ENCODE measurements at regions not wholly inside any gene's neighbourhood (a gene's known extent, or its start where the extent isn't known, plus 50 kb on each side); places are given as distances from the start of the nearest gene placed in this dataset.
A peak's percentile ranks its signal among the peaks of the same experiment; 100 is the strongest.
"Not testable (repeated sequence)": the region's sequence is repeated elsewhere in the genome, so short reads cannot be mapped to it uniquely, and the experiment has no call there.

DNA sequence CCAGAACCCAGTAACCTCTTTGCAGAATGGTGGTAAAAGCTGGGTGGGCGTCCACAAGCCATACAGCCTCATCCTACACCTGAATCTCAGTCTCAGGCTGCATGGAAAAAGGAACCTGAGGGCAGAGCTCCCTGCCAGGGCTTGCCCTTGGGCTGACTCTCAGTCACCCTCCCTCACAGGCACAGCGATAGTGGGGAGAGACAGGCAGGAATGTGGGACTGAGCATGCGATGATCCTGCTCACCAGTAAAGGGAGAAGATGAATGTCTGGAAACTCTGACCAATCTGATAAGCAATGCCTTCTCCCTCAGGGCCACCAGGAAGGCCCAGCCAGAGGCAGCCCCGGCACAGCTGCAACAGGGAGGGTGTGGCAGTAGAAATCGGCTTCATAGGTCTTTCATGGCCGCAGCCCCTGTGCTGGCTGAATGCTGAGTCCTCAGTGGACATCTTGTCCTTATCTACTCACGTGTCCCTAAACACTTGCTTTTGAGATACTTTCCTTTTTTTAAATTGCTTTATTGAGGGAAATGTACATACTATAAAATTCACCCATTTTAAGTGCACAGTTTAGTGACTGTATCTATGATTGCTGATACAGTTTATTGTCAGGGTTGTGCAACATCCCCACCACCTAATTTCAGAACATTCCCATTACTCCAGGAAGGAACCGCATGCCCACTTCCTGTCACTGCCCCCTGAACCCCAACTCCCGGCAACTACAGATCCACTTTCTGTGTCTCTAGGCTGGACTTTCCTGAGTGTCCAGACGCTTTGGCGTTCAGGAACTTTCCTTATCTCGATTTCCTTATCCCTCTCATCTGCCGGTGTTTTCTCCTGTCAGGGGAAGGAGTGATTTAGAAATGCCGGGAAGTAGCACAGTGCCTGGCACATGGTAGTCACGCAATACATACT, 258.1 kb downstream of the PCNX1 start:
- no peak for DNase-seq (ENCODE audit: low read depth)

DNA sequence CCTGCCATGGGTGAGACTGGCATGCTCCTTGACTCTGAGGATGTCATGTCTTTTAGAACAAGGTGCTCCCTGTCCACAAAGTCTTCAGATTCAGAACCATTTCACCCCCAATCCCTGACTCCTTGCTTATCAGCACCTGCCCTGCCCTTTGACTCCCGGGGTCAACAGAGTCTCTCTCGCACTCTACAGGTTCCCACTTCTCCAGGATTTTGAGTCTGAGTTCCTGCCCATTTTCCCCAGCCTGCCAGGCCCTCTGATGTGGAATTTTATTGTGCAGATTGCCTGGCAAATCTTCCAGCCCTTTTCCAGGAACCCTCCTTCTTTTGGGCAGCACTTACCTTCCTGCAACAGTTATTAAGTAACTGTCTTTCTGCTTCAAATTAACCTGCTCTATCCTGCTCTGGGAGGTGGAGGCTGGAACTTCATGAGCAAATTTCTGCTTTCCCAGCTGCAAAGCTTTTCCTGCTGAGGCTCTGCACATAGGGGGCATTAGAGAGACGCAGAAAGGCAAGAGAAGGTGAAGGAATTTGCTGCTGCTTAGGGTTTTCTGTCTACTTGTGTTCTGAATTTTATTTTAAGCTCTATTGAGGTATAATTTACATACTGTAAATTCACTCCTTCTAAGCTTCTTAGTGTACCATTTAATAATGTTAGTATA, 259.1 kb downstream of the PCNX1 start:
- DNase-seq (ENCODE audit: low read depth) = peak; percentile 60

DNA sequence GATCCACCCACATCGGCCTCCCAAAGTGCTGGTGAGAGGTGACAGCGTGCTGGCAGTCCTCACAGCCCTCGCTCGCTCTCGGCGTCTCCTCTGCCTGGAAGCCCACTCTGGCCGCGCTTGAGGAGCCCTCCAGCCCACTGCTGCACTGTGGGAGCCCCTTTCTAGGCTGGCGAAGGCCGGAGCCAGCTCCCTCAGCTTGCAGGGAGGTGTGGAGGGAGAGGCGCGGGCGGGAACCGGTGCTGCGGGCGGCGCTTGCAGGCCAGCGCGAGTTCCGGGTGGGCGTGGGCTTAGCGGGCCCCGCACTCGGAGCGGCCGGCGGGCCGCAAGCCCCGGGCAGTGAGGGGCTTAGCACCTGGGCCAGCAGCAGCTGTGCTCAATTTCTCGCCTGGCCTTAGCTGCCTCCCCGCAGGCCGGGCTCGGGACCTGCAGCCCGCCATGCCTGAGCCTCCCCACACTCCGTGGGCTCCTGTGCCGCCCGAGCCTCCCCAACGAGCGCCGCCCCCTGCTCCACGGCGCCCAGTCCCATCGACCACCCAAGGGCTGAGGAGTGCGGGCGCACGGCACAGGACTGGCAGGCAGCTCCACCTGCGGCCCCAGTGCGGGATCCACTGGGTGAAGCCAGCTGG, 260.2 kb downstream of the PCNX1 start:
- DNase-seq (ENCODE audit: low read depth) = not testable (repeated sequence)

DNA sequence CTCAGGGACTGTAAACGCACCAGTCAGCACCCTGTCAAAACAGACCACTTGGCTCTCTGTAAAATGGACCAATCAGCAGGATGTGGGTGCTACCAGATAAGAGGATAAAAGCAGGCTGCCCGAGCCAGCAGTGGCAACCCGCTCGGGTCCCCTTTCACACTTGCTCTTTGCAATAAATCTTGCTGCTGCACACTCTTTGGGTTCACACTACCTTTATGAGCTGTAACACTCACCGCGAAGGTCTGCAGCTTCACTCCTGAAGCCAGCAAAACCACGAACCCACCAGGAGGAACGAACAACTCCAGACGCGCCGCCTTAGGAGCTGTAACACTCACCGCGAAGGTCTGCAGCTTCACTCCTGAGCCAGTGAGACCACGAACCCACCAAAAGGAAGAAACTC, 260.9 kb downstream of the PCNX1 start:
- not testable (repeated sequence) for DNase-seq (ENCODE audit: low read depth)

DNA sequence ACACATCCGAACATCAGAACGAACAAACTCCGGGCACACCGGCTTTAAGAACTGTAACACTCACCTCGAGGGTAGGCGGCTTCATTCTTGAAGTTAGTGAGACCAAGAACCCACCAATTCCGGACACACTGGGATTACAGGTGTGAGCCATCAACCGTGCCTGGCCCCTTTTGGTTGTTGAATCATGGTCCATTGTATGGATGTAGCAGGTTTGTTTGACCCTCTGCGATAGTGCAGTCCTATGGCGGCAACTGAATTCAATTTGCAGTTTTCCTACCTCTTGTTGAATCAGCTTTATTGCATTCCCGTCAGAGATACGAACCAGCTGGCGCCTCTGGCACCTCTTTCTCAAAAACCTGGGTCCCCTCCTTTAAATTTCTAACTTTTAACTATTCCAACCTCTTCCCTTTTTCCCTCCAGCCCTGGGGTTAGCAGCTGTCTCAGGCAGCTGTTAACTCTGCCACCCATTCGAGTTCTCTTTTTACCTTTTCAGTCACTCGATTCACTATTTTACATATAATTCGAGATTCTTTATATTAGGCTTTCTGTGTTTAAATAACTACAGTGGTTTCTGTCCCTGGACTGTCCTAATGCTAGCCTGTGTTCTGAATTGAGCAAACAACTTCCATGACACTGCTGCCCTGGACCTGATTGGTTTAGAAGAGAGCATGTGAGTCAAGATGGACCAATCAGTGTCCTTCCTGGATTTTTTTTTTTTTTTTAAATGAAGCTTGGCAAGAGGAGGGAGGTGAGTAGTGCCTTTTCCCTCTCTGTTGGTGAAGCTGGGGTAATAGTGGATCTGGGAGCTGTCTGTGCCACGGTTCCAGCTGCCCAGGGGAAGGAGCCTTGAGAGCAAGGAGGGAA, 261.5 kb downstream of the PCNX1 start:
- no peak for DNase-seq (ENCODE audit: low read depth)

DNA sequence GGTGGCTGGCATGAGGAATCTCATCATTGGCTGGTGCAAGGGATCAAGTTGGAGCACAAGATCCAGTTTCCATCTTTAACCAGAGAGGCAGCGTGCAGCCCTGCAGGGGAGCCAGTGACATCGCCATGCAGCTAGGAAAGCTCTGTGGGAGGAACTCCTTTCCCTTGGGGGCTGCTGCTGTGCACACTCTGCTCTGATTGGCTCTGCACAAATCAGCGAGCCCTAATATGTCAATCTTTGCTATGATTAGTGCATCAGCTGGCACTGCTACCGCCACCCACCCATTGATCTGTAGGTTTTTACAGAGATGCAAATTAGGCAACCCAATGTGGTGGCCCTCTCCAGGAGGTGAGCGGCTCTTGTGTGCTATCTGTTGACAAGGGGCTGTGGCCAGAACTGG, 262.6 kb downstream of the PCNX1 start:
- DNase-seq (ENCODE audit: low read depth) = no peak

DNA sequence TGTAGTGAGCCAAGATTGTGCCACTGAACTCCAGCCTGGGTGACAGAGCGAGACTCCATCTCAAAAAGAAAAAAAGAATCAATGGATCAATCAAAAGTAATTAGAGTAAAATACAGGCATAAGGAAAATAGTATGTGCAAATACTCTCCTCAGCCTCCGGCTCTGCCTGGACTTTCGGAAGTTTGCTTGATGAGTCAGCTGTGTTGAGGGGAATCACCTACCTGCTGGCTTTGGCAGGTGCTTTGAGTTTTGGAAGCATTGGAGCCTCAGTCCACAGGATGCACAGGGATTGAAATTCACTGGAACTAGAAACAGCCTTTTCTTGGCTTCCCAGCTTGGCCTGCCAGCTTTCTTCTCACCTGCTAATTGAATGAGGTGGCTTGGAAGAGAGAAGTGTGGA, 268.2 kb downstream of the PCNX1 start:
- DNase-seq (ENCODE audit: low read depth) = no peak

DNA sequence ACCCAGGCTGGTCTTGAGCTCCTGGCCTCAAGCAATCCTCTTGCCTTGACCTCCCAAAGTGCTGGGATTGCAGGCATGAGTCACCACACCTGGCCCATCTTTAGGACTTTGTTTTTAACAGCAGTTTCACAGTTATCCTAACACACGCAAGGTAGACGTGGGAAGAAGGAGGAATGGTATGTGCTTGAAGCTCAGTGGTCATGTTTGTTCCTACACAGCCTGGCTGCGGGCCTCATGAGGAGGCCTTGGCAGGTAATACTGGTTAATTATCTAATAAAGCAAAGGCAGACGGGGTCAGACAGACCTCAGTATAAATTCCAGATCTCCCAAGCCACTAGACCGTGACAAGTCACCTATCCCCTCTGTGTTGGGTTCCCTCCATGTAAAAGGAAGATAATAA, 271.8 kb downstream of the PCNX1 start:
- no peak for DNase-seq (ENCODE audit: low read depth)

DNA sequence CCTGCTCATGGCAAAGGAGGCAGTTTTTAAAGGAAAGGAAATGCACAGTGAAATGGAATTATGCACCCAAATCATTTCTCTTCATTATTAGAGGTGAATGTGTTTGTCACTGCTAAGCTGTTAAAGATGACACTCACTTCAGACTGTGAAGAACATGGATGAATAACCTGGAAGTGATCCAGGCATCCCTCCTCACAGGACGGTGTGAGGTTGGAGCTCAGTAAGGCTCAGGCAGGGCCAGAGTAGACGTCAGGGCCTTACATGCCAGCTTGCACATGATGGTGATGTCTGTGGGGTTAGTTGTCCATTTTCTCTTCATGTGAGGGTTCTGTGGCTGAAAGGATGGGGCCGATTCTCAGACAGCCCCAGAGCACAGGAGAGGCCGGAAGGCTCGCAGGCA, 273.1 kb downstream of the PCNX1 start:
- DNase-seq (ENCODE audit: low read depth) = no peak

DNA sequence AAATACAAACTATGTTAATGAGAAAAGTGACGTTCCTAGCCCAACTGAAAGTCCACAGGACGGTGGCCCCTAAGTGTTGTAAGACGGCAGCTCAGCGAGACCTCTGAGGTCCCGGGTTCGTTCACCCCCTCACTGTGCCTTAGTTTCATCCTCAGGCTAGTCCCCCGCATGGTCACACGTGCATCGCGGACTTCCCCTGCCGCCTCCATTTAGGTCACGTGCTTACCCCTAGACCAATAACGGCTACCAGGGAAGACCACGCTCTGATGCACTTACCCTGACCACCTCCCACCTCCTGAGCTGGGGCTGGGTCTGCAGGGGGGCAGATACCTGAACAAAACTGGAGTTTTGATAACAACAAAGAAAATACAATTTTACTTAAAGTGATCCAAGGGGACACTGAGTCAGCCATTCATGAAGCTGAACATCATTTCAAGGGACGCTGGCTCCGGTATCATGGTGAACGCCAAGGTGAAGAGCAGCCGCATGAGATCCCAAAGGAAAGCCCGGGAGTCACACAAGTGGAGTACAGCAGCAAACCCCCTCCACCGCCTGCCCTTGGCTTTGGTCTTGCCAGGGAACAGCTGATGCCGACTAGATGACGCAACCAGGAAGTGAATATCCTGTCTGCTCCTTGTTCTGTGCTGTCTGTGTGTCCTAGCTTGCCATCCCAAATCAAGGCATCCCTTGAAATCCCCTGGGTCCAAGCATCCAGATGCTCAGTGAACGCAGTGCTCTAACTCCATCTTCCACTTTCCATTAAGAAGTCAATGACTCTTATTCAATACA, 274.1 kb downstream of the PCNX1 start:
- no peak for DNase-seq (ENCODE audit: low read depth)

DNA sequence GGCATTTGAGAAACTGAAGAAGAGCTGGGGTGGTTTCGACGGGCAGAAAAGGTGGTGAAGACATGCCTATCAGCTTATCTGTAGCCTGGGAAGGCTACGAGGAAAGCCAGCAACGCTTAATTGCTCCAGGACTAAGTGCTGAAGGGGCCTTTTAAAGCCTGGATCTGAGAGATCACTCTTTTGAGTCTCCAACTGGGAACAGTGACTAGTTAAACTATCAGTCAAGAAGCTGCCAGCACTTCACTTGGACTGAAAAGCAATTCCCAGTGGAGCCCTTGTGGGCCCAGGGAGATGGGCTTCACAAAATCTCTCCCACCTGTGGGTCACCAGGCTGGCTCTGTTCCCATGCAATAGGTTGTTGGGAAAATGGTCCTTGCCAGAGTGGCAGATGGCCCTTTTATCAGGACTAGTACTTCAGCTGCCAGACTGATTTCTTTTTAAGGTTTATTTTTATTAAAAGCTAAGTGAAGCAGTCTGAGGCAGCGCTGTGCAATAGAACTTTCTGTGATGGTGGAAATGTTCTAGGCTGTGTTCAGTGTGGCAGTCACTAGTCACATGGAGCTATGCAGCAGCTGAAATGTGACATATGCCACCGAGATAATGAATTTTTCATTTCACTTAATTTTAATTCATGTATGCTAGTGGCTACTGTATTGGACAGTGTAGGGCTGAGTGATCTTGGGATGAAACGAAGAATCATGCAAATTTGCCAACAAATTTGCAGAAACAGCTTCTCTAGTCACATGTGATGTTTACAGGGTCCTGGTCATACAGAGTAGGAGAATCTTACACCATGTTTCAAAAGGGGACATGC, 276.8 kb downstream of the PCNX1 start:
- DNase-seq (ENCODE audit: low read depth) = no peak

DNA sequence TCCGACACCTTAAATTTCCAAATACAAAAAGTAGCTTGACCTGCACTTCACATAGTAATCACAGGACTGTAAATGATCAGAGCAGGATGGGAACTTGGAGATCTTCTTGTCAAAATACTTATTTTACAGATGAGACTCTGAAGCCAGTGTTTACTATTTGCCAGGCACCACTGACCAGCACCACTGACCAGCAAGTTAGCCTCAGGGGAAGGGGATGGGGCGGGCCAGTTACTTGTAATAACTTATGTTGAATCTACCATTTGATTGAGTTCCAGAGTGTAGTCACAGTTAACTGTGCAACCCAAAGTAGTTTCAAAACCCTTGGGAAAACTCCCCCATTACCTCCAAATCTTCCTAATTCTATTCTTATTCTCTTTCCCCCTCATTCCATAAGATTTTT, 278.4 kb downstream of the PCNX1 start:
- no peak for DNase-seq (ENCODE audit: low read depth)

DNA sequence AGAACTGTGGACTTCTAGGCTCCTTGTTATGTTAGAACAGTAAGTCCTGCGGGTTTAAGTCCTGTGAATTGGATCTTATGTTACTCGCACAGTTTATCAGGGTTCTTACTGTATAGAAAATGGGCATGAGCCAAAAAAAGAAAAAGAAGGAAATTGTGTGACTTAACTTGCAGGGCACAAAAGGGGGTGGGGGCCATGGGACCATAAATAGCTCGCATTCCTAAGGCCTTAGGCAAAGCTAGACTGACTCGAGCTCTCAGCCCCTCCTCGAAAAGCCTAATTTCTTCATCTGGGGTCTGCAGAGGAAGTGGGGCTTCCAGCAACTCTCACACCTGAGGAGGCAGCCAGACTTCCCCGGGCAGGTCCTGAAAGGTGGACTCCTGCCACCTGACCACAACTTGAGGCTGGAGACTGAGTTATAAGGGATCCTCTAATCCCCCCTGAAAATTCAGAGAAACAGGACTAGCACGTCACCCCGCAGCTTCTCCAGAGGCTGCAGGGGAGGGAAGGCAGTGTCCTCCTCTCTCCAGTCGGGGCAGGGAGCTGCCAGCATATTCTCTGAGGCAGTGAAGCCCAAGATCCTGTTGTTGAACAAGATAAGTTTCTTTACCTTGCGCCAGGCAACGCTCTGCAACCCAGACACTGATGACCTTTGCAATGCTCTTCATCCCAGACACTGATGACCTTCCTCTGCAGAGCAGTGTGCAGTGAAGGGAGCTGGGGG, 280.5 kb downstream of the PCNX1 start:
- DNase-seq (ENCODE audit: low read depth) = no peak

DNA sequence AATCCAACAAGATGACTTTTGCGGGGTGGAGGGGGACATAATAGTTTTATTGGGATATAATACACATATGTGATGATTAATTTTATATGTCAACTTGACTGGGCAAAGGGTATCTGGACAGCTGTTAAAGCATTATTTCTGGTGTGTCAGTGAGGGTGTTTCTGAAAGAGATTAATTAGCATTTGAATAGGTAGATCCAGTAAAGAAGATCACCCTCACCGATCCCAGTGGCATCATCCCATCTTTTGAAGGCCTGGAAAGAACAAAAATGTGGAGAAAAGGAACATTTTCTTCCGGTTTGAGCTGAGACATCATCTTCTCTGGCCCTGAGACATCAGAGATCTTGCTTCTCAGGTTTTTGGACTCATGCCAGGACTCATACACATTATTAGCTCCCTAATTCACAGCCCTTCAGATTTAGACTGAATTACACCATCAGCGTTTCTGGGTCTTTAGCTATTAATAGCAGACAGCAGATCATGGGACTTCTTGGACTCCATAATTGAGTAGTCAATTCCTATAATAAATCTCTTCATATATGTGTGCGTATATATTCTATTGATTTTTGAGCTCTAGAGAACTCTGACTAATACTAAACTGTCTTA, 283.6 kb downstream of the PCNX1 start:
- no peak for DNase-seq (ENCODE audit: low read depth)

DNA sequence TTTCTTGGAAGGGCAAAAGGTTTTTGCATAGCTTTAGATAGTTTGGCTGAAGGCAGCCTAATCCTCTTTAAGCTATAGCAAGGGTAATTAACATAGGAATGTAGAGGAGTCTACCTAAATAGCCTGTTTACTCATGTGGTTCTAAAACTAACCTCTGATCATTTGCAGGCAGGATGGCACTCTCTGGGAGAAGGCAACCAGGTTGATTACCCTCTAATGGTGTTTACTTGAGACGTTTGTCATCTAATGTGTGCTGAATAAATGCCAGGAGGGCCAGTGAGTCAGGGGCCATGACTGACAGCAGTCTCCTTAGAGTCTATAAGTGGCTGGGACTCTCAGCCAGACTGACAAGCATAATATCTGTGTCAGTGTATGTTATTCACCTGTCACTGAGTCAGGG, 286.4 kb downstream of the PCNX1 start:
- no peak for DNase-seq (ENCODE audit: low read depth)

DNA sequence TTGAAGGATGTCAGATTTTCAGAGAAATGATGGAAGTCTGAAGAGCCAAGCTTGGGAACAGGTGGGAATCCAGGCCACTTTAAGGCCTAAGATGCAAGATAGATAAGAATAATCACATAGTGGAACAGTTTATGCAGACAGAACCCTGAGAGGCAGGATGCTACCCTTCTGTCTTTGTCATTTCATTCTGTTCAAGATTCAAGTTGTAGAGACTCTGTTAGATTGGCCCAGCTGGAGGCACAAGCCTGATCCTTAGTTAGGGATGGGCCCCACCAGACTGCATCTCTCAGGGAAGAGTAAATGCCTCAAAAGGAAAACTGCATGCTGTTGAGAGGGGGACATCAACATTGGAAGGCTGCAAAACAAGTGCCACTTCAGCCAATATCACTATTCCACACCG, 287.0 kb downstream of the PCNX1 start:
- no peak for DNase-seq (ENCODE audit: low read depth)

DNA sequence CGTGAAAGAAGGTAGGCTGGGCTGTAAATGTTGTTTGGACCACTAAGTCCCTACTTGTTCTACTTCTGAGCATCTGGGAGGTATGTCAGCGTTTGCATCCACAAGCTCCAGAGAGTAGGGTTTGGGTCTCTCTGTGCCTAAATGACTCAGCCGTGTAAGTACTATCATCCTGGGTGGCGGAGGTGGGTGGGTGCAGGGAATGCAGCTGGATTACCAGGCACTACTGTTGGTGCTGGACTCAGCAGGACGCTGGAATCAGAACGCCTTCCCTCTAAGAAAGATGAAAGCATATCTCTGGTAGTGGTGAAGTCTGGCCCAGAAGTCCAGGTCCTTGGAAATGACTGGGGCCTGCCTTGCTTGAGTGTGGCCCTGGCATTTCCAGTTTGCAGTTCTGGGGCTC, 289.7 kb downstream of the PCNX1 start:
- DNase-seq (ENCODE audit: low read depth) = no peak

DNA sequence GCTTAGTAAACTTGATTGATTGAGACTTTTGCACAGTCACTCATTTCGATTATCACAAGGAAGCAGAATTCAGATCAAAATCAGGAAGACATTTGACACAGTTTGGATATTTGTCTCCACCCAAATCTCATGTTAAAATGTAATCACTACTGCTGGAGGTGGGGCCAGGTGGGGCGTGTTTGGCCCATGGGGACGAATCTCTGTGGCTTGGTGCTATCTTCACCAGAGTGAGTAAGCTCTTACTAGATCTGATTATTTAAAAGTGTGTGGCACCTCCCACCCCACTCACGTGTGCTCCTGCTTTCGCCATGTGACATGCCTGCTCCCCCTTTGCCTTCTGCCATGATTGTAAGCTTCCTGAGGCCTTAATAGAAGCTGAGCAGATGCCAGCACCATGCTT, 291.4 kb downstream of the PCNX1 start:
- no peak for DNase-seq (ENCODE audit: low read depth)

DNA sequence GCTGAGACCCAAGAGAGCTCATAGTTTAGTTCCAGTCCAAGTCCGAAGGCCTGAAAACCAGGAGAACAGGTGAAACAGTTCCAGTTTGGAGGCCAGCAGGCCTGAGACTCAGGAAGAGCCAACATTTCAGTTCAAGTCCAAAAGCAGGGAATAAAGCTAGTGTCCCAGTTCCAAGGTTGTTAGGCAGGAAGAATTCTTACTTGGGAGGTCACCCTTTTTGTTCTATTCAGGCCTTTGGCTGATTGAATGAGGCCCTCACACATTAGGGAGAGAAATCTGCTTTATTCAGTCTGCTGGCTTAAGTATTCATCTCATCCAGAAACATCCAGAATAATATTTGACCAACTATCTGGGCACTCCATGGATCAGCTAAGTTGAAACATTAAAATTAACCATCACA, 294.6 kb downstream of the PCNX1 start:
- DNase-seq (ENCODE audit: low read depth) = no peak
